ENCODE measurements at regions not wholly inside any gene's neighbourhood (a gene's known extent, or its start where the extent isn't known, plus 50 kb on each side); places are given as distances from the start of the nearest gene placed in this dataset.
"Not testable (repeated sequence)": the region's sequence is repeated elsewhere in the genome, so short reads cannot be mapped to it uniquely, and the experiment has no call there.

GRCh38 chr21:10424097-10424886 lies 97.1 kb upstream of the TPTE start:
- not testable (repeated sequence) for H3K4me3 Mint-ChIP-seq (ENCODE audit: unreplicated experiment); H3K27ac Mint-ChIP-seq (ENCODE audit: unreplicated experiment); H3K9me3 Mint-ChIP-seq (ENCODE audit: unreplicated experiment); H3K27me3 Mint-ChIP-seq (ENCODE audit: unreplicated experiment); DNase-seq (ENCODE audit: low spot score); H3K4me1 Mint-ChIP-seq (ENCODE audit: unreplicated experiment); H3K36me3 Mint-ChIP-seq (ENCODE audit: low read depth, unreplicated experiment)

- not testable (repeated sequence) for H3K4me1 Mint-ChIP-seq (ENCODE audit: unreplicated experiment); H3K4me3 Mint-ChIP-seq (ENCODE audit: unreplicated experiment); H3K36me3 Mint-ChIP-seq (ENCODE audit: low read depth, unreplicated experiment); H3K9me3 Mint-ChIP-seq (ENCODE audit: unreplicated experiment); H3K27ac Mint-ChIP-seq (ENCODE audit: unreplicated experiment); H3K27me3 Mint-ChIP-seq (ENCODE audit: unreplicated experiment); DNase-seq (ENCODE audit: low spot score)
Observed at GRCh38 chr21:10424887-10425145, 96.6 kb upstream of the TPTE start.

- Mint-ChIP-seq H3K9me3 (ENCODE audit: unreplicated experiment) (no peaks in the 10 kb centered on the region), H3K36me3 (ENCODE audit: low read depth, unreplicated experiment) (no peaks in the 10 kb centered on the region), H3K4me3 (ENCODE audit: unreplicated experiment) (no peak overlapping the region), H3K27me3 (ENCODE audit: unreplicated experiment) (no peaks in the 10 kb centered on the region), H3K4me1 (ENCODE audit: unreplicated experiment) (no peaks in the 10 kb centered on the region), H3K27ac (ENCODE audit: unreplicated experiment) (no peak overlapping the region)
- no peak for DNase-seq (ENCODE audit: low spot score)
- no peak for TF ChIP-seq CTCF (IDR thresholded peaks at IDR 0.05; ENCODE audit: unreplicated experiment)
Observed at GRCh38 chr21:10425856-10426255, 95.5 kb upstream of the TPTE start.

GRCh38 chr21:10426812-10427211 lies 94.6 kb upstream of the TPTE start:
- H3K36me3 Mint-ChIP-seq (ENCODE audit: low read depth, unreplicated experiment); H3K9me3 Mint-ChIP-seq (ENCODE audit: unreplicated experiment); H3K27ac Mint-ChIP-seq (ENCODE audit: unreplicated experiment); H3K27me3 Mint-ChIP-seq (ENCODE audit: unreplicated experiment); H3K4me1 Mint-ChIP-seq (ENCODE audit: unreplicated experiment); H3K4me3 Mint-ChIP-seq (ENCODE audit: unreplicated experiment); DNase-seq (ENCODE audit: low spot score): not testable (repeated sequence)

GRCh38 chr21:10427277-10427676 lies 94.1 kb upstream of the TPTE start:
- not testable (repeated sequence) for H3K27ac Mint-ChIP-seq (ENCODE audit: unreplicated experiment); H3K4me3 Mint-ChIP-seq (ENCODE audit: unreplicated experiment); H3K36me3 Mint-ChIP-seq (ENCODE audit: low read depth, unreplicated experiment); H3K27me3 Mint-ChIP-seq (ENCODE audit: unreplicated experiment); DNase-seq (ENCODE audit: low spot score); H3K4me1 Mint-ChIP-seq (ENCODE audit: unreplicated experiment); H3K9me3 Mint-ChIP-seq (ENCODE audit: unreplicated experiment)

- not testable (repeated sequence) for H3K4me3 Mint-ChIP-seq (ENCODE audit: unreplicated experiment); H3K9me3 Mint-ChIP-seq (ENCODE audit: unreplicated experiment)
Observed at GRCh38 chr21:10428981-10429534, 92.3 kb upstream of the TPTE start.

GRCh38 chr21:10430005-10430404 lies 91.4 kb upstream of the TPTE start:
- H3K27ac Mint-ChIP-seq (ENCODE audit: unreplicated experiment), result no peak overlapping the region
- TF ChIP-seq CTCF (IDR thresholded peaks at IDR 0.05; ENCODE audit: unreplicated experiment), result no peak
- no peaks in the 10 kb centered on the region for H3K27me3 Mint-ChIP-seq (ENCODE audit: unreplicated experiment)
- no peak for DNase-seq (ENCODE audit: low spot score)
- H3K4me3 Mint-ChIP-seq (ENCODE audit: unreplicated experiment), result no peak overlapping the region
- no peaks in the 10 kb centered on the region for H3K36me3 Mint-ChIP-seq (ENCODE audit: low read depth, unreplicated experiment)
- H3K4me1 Mint-ChIP-seq (ENCODE audit: unreplicated experiment), result no peaks in the 10 kb centered on the region
- peaks cover 3% of the 10 kb centered on the region for H3K9me3 Mint-ChIP-seq (ENCODE audit: unreplicated experiment)

More at GRCh38 chr21:10428981-10429534, 92.3 kb upstream of the TPTE start:
- not testable (repeated sequence) for H3K36me3 Mint-ChIP-seq (ENCODE audit: low read depth, unreplicated experiment); H3K27me3 Mint-ChIP-seq (ENCODE audit: unreplicated experiment); H3K27ac Mint-ChIP-seq (ENCODE audit: unreplicated experiment); H3K4me1 Mint-ChIP-seq (ENCODE audit: unreplicated experiment); DNase-seq (ENCODE audit: low spot score)

- not testable (repeated sequence) for H3K27me3 Mint-ChIP-seq (ENCODE audit: unreplicated experiment); H3K4me3 Mint-ChIP-seq (ENCODE audit: unreplicated experiment); H3K4me1 Mint-ChIP-seq (ENCODE audit: unreplicated experiment)
Observed at GRCh38 chr21:10431995-10432394, 89.4 kb upstream of the TPTE start.

GRCh38 chr21:10432456-10432855 lies 88.9 kb upstream of the TPTE start:
- not testable (repeated sequence) for DNase-seq (ENCODE audit: low spot score); H3K27me3 Mint-ChIP-seq (ENCODE audit: unreplicated experiment); H3K4me1 Mint-ChIP-seq (ENCODE audit: unreplicated experiment); H3K36me3 Mint-ChIP-seq (ENCODE audit: low read depth, unreplicated experiment); H3K9me3 Mint-ChIP-seq (ENCODE audit: unreplicated experiment); H3K27ac Mint-ChIP-seq (ENCODE audit: unreplicated experiment); H3K4me3 Mint-ChIP-seq (ENCODE audit: unreplicated experiment)

More at GRCh38 chr21:10431995-10432394, 89.4 kb upstream of the TPTE start:
- DNase-seq (ENCODE audit: low spot score); H3K9me3 Mint-ChIP-seq (ENCODE audit: unreplicated experiment); H3K36me3 Mint-ChIP-seq (ENCODE audit: low read depth, unreplicated experiment); H3K27ac Mint-ChIP-seq (ENCODE audit: unreplicated experiment): not testable (repeated sequence)

GRCh38 chr21:10437977-10438376 lies 83.4 kb upstream of the TPTE start:
- not testable (repeated sequence) for H3K27me3 Mint-ChIP-seq (ENCODE audit: unreplicated experiment); H3K36me3 Mint-ChIP-seq (ENCODE audit: low read depth, unreplicated experiment); H3K4me1 Mint-ChIP-seq (ENCODE audit: unreplicated experiment); H3K4me3 Mint-ChIP-seq (ENCODE audit: unreplicated experiment); H3K27ac Mint-ChIP-seq (ENCODE audit: unreplicated experiment); DNase-seq (ENCODE audit: low spot score)
- peaks cover 12% of the 10 kb centered on the region for H3K9me3 Mint-ChIP-seq (ENCODE audit: unreplicated experiment)
